ENCODE measurements at regions not wholly inside any gene's neighbourhood (a gene's known extent, or its start where the extent isn't known, plus 50 kb on each side); places are given as distances from the start of the nearest gene placed in this dataset.

DNA sequence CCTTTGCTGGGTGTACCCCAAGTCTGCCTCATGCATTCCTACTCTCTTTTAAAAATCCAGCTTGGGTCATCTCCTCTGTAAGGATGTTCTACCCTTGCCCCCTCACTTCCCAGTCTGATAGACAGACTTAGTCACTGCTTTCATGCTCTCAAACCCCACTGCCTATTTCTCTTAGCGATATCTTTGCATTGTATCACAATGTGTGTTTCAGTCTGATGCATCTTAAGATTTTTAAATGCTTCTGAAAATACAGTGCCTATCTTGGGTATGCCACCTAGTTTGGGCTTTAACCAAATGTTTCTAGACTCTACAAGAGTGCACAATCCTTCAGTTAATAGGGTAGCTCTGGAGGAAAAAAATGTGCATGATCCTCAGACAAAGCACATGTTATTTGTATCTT is 97.8 kb downstream of the SNX18 start:
- TF ChIP-seq, protein P1, sequence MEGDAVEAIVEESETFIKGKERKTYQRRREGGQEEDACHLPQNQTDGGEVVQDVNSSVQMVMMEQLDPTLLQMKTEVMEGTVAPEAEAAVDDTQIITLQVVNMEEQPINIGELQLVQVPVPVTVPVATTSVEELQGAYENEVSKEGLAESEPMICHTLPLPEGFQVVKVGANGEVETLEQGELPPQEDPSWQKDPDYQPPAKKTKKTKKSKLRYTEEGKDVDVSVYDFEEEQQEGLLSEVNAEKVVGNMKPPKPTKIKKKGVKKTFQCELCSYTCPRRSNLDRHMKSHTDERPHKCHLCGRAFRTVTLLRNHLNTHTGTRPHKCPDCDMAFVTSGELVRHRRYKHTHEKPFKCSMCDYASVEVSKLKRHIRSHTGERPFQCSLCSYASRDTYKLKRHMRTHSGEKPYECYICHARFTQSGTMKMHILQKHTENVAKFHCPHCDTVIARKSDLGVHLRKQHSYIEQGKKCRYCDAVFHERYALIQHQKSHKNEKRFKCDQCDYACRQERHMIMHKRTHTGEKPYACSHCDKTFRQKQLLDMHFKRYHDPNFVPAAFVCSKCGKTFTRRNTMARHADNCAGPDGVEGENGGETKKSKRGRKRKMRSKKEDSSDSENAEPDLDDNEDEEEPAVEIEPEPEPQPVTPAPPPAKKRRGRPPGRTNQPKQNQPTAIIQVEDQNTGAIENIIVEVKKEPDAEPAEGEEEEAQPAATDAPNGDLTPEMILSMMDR (IDR thresholded peaks at IDR 0.05; ENCODE audit: insufficient read depth, low read length, missing control alignments): no peak
- ChIA-PET CTCF (interaction anchor here (1.1 to 1.5 kb wide), 2 partner anchors 9 to 229 kb away, joined by 3 to 5 read pairs; no protein-coding TSS in a partner anchor), POLR2A (no interaction called here)
- DNase-seq (ENCODE audit: low read depth, low spot score): no peak
- H3K4me3 ChIP-seq (ENCODE audit: low read depth, low read length): no peak overlapping the region

DNA sequence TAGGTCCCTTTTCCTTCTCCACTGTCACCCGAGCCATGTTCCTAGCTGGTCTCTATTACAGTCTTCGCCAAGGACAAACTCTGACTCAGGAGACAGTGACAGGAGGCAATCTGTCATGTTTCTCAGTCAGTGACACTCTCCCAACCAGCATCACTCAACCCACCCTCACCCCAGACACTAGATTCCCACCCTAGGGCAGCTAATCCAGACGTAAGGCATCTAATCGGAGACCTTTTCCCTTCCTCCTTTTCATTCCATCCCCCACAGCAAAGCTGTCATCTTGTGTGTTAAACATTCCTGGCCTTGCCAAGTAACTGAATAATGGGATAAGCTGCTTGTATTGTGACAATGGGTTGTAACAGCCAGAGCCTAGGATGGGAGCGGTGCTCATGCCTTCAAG is 95.2 kb downstream of the SNX18 start:
- no peak overlapping the region for H3K4me3 ChIP-seq (ENCODE audit: low read depth, low read length)
- POLR2A ChIA-PET: no interaction called here
- DNase-seq (ENCODE audit: low read depth, low spot score): no peak
- CTCF ChIA-PET: no interaction called here
- TF ChIP-seq, protein P1 (IDR thresholded peaks at IDR 0.05; ENCODE audit: insufficient read depth, low read length, missing control alignments): no peak

DNA sequence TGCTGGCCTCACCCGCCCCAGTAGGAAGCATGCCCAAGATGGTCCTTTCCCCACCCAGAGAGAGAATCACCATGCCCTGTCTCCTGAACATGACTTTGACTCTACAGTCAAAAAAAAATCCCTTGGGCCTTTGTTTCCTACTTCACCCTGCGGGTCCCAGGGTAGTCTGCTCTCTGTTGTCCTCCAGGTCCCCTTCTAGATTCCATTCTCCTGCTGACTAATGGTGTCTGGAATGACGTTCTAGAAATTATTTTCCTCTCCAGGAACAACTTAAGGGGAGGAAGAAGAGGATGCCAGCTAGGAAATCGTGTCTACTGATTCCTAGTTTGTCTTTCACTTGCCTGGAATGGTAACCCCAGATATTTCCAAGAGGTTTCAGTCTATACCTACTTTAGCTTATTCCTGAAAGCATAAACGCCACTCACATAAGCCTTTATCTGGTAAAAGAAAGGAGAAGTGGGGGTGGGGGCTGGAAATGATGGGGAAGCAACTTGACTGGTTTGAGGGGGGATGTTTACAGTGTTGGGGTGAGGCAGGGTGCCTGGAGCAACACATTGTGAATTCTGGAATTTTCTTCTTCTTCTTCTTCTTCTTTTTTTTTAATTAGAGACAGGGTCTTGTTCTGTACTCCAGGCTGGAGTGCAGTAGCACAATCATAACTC is 93.9 kb downstream of the SNX18 start:
- ChIA-PET CTCF (no interaction called here), POLR2A (interaction anchor here (0.6 to 0.8 kb wide), 2 partner anchors 12 to 218 kb away, joined by 3 to 4 read pairs; no protein-coding TSS in a partner anchor)
- DNase-seq (ENCODE audit: low read depth, low spot score): no peak

DNA sequence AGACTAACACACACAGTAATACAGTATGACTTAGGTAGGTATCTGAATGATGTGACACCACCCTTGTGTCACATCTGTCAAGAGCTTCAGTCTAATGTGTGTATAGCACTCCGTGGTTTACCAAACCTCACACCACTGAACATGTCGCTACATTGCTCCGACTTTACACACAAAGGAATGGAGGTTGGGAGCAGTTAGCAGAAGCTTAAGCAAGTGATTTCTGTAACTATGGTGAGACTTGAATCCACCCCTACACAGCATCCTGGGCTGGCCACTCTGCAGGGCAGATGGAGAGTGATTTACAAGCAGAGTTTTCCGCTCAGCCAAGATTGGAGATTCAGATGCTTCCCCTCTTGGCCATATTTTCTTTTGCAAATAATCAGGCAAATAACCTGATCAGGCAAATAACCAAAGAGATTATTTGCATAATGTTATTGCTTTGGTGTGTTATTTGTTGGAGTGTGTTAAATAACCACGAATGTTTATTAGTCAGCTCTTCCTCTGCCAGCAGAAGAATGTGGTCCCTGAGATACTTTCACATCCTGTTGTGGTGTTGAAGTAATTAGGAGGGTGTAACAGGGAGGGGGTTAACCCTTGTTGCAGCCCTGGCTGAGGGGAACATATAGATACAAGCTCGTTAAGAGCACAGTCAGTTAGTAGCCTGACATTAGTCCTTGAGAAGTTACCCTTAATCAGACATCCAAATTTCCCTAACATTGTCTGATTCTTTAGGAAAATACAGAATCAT is 92.8 kb downstream of the SNX18 start:
- TF ChIP-seq, protein P1 (IDR thresholded peaks at IDR 0.05; ENCODE audit: insufficient read depth, low read length, missing control alignments): no peak
- no peak overlapping the region for H3K4me3 ChIP-seq (ENCODE audit: low read depth, low read length)
- ChIA-PET CTCF (no interaction called here), POLR2A (interaction anchor here (0.6 kb wide), 1 partner anchor 217 kb away, joined by 3 read pairs; no protein-coding TSS in a partner anchor)
- DNase-seq (ENCODE audit: low read depth, low spot score): no peak

More for the DNA sequence above, 93.9 kb downstream of the SNX18 start:
- no peak overlapping the region for H3K4me3 ChIP-seq (ENCODE audit: low read depth, low read length)
- TF ChIP-seq, protein P1 (IDR thresholded peaks at IDR 0.05; ENCODE audit: insufficient read depth, low read length, missing control alignments): no peak

DNA sequence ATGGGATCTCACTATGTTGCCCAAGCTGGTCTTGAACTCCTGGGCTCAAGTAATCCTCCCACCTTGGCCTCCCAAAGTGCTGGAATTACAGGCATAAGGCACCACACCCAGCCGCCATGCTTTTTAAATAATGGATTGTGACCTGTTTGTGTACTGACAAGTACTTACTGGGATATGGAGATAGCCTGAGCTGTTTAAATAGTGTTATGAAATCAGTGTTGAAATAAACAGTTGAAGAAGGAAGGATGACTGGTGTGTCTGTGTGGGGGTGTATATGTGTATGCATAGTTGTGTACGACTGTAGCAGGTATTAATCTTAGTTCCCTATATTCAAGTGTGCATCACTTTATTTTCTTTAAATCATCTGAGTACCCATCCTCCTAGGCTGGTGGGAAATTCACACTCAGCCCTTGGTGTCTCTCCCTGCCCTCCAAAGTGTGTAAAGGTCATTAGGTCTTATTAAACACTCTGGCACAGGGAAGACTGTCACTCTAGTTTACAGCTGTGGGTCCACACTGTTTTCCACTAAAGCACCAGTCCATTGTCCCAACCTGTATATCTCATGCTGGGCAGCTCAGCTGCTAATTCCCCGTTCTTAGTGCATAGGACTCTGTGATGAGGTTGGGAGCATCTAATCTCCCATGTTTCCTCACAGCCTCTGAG is 91.0 kb downstream of the SNX18 start:
- TF ChIP-seq, protein P1 (IDR thresholded peaks at IDR 0.05; ENCODE audit: insufficient read depth, low read length, missing control alignments): no peak
- no peak for DNase-seq (ENCODE audit: low read depth, low spot score)
- H3K4me3 ChIP-seq (ENCODE audit: low read depth, low read length): no peak overlapping the region
- CTCF ChIA-PET: no interaction called here
- POLR2A ChIA-PET: no interaction called here

DNA sequence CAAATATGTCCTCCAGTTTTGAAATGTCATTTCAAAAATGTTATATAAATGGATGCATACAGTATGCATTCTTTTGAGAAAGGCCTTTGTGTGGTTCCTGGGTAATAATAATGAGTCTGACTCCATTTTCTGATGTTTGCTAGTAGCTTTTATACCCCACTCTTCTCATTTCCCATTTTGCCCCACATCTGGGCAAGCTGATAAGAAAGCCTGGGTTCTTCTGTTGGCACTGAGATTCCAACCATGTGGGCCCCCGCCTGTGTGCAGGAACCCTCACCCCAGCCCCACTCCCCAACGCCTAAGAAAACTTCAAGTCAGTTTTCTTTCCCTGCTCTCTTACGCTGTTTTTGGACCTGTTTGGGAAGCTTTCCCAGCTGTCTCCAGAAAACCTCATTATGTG is 89.4 kb downstream of the SNX18 start:
- TF ChIP-seq, protein P1 (IDR thresholded peaks at IDR 0.05; ENCODE audit: insufficient read depth, low read length, missing control alignments): no peak
- no peak for DNase-seq (ENCODE audit: low read depth, low spot score)
- ChIA-PET POLR2A (no interaction called here), CTCF (no interaction called here)
- H3K4me3 ChIP-seq (ENCODE audit: low read depth, low read length): no peak overlapping the region
